ENCODE measurements at regions not wholly inside any gene's neighbourhood (a gene's known extent, or its start where the extent isn't known, plus 50 kb on each side); places are given as distances from the start of the nearest gene placed in this dataset.

DNA sequence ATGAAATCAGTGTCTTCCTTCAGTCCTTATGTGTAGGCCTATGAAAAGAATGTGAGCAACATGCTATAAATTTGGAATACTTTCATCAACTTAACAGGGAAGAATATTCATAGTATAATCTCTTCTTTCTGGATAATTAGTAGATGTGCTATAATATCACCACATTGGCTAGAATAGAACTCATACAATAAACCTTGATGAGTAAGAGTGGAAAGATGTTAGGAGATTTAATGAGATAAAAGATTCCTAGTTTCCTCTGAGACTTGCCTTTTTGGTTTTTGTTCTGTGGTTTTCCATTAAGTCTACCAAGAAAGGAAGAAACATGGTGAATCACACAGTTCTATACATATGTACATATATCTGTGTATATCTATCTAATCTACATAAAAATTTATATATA, 301.8 kb upstream of the PRR16 start:
- TF ChIP-seq GATA3 (IDR thresholded peaks at IDR 0.05; ENCODE audit: low read depth, low read length) (no peak), GATA2 (IDR thresholded peaks at IDR 0.05; ENCODE audit: low read depth, low read length) (no peak)
